Liver (tissue), 8 donors: ENCODE measurements at regions not wholly inside any gene's neighbourhood (a gene's known extent, or its start where the extent isn't known, plus 50 kb on each side); places are given as distances from the start of the nearest gene placed in this dataset.

Source experiments
- DNase-seq: peaks from one replicate; pipeline ENCODE4 v3.0.0-alpha.2; 2017; ENCODE audit warnings: low spot score
- H3K27ac ChIP-seq, 2 donors: one replicate each; pipeline ENCODE4 v1.7.0; 2013; ENCODE audit warnings: inconsistent platforms in 2 of 2, low read length in 2 of 2, control low read depth in 1 of 2, low read depth in 1 of 2, mild to moderate bottlenecking in 1 of 2
- H3K27me3 ChIP-seq, 4 donors: one replicate each; pipeline versions ENCODE4 v1.6.1 to v1.7.0; 2013; ENCODE audit warnings: low read length in 3 of 4, inconsistent platforms in 1 of 4, mild to moderate bottlenecking in 1 of 4, moderate library complexity in 1 of 4; ENCODE audit not compliant: control insufficient read depth in 4 of 4, insufficient read depth in 4 of 4
- H3K36me3 ChIP-seq, 4 donors: one replicate each; pipeline versions ENCODE4 v1.6.1 to v1.7.0; 2013; ENCODE audit warnings: low read length in 3 of 4, mild to moderate bottlenecking in 3 of 4, low read depth in 1 of 4, moderate library complexity in 1 of 4; ENCODE audit not compliant: control insufficient read depth in 4 of 4, insufficient read depth in 3 of 4
- H3K4me1 ChIP-seq, 4 donors: one replicate each; pipeline versions ENCODE4 v1.6.1 to v1.7.0; 2013; ENCODE audit warnings: low read length in 3 of 4, mild to moderate bottlenecking in 3 of 4, moderate library complexity in 1 of 4; ENCODE audit not compliant: control insufficient read depth in 4 of 4, insufficient read depth in 4 of 4
- H3K4me3 ChIP-seq, 3 donors: one replicate each; pipeline versions ENCODE4 v1.6.1 to v1.7.0; 2013; ENCODE audit warnings: low read length in 3 of 3, control low read depth in 1 of 3, low read depth in 1 of 3, mild to moderate bottlenecking in 1 of 3
- H3K9ac ChIP-seq, 2 donors: one replicate each; pipeline ENCODE4 v1.7.0; 2013; ENCODE audit warnings: low read length in 2 of 2, mild to moderate bottlenecking in 2 of 2, moderate library complexity in 2 of 2, control low read depth in 1 of 2, low read depth in 1 of 2
- H3K9me3 ChIP-seq, 4 donors: one replicate each; pipeline versions ENCODE4 v1.6.1 to v1.7.0; 2013; ENCODE audit warnings: low read length in 3 of 4; ENCODE audit not compliant: control insufficient read depth in 4 of 4
- ATF3 ChIP-seq: IDR thresholded peaks from 2 replicates; pipeline ENCODE4 v1.6.1; 2016; ENCODE audit warnings: antibody characterized with exemption
- CTCF ChIP-seq: fragments of 150-350 bp; IDR thresholded peaks from 2 replicates; pipeline ENCODE4 v1.5.1; 2017; ENCODE audit warnings: improper control_type of control experiment, low read depth, low read length; ENCODE audit not compliant: missing input control
- FOXA1 ChIP-seq: IDR thresholded peaks from 2 replicates; pipeline ENCODE4 v1.6.1; 2016; ENCODE audit warnings: antibody characterized with exemption
- FOXA2 ChIP-seq: IDR thresholded peaks from 2 replicates; pipeline ENCODE4 v1.6.1; 2016; ENCODE audit warnings: antibody characterized with exemption
- HNF4A ChIP-seq, 2 donors: conservative IDR thresholded peaks; 2 replicates each; pipeline ENCODE4 v1.6.1; 2016; ENCODE audit warnings: antibody characterized with exemption in 2 of 2, mild to moderate bottlenecking in 2 of 2
- JUND ChIP-seq, 2 donors: IDR thresholded peaks; 2 replicates each; pipeline ENCODE4 v1.6.1; 2016; ENCODE audit warnings: antibody characterized with exemption in 2 of 2
- NR2F2 ChIP-seq: IDR thresholded peaks from 2 replicates; pipeline ENCODE4 v1.6.1; 2016; ENCODE audit warnings: antibody characterized with exemption
- RAD21 ChIP-seq, 2 donors: IDR thresholded peaks; 2 replicates each; pipeline ENCODE4 v1.6.1; 2016; ENCODE audit warnings: antibody characterized with exemption in 2 of 2, mild to moderate bottlenecking in 2 of 2
- RXRA ChIP-seq, 2 donors: IDR thresholded peaks; 2 replicates each; pipeline ENCODE4 v1.6.1; 2017 to 2018; ENCODE audit warnings: antibody characterized with exemption in 2 of 2, mild to moderate bottlenecking in 1 of 2
- TAF1 ChIP-seq: conservative IDR thresholded peaks from 2 replicates; pipeline ENCODE4 v1.6.1; 2016; ENCODE audit warnings: antibody characterized with exemption, mild to moderate bottlenecking
- YY1 ChIP-seq: IDR thresholded peaks from 2 replicates; pipeline ENCODE4 v1.6.1; 2016; ENCODE audit warnings: antibody characterized with exemption, mild to moderate bottlenecking
- ZBTB33 ChIP-seq: IDR thresholded peaks from 2 replicates; pipeline ENCODE4 v1.6.1; 2016; ENCODE audit warnings: antibody characterized with exemption
- WGBS: extraction: QIAGEN DNeasy Blood & Tissue Kit; methylation state at CpG from one replicate; pipeline ENCODE4 v1.1.7; 2013; 5-methylcytosine and 5-hydroxymethylcytosine counted together
- donor health status: healthy.
- donor health status: healthy.
- donor health status: healthy.
- donor health status: healthy.
- donor health status: healthy.

GRCh38 chr6:68026483-68026882, 608.6 kb upstream of the ADGRB3 start:
- no peaks in the 10 kb centered on the region for H3K27me3 ChIP-seq
- H3K4me3 ChIP-seq, result no peak overlapping the region
- WGBS, result 74% methylated on average over 3 of the region's 3 CpGs
- TF ChIP-seq RXRA (IDR thresholded peaks at IDR 0.05), result no peak
- no peak for TF ChIP-seq FOXA1
- no peak for TF ChIP-seq ATF3
- TF ChIP-seq ZBTB33, result no peak
- TF ChIP-seq JUND (IDR thresholded peaks at IDR 0.05), result no peak
- no peak for TF ChIP-seq YY1
- TF ChIP-seq FOXA2, result no peak
- TF ChIP-seq RAD21 (IDR thresholded peaks at IDR 0.05), result no peak
- TF ChIP-seq HNF4A (conservative IDR thresholded peaks at IDR 0.05), result no peak
- no peak overlapping the region for H3K9ac ChIP-seq
- no peaks in the 10 kb centered on the region for H3K4me1 ChIP-seq
- no peaks in the 10 kb centered on the region for H3K9me3 ChIP-seq
- no peak overlapping the region for H3K27ac ChIP-seq
- DNase-seq, result no peak
- H3K36me3 ChIP-seq, result no peaks in the 10 kb centered on the region

GRCh38 chr6:68025764-68026163, 609.3 kb upstream of the ADGRB3 start:
- Histone ChIP-seq H3K9ac (no peak overlapping the region), H3K27ac (no peak overlapping the region), H3K36me3 (no peaks in the 10 kb centered on the region), H3K27me3 (no peaks in the 10 kb centered on the region), H3K9me3 (no peaks in the 10 kb centered on the region), H3K4me3 (no peak overlapping the region), H3K4me1 (no peaks in the 10 kb centered on the region)
- DNase-seq, result no peak
- 76% methylated on average over 3 of the region's 3 CpGs for WGBS
- TF ChIP-seq FOXA1, result no peak
- TF ChIP-seq JUND (IDR thresholded peaks at IDR 0.05), result no peak
- TF ChIP-seq NR2F2, result no peak
- no peak for TF ChIP-seq ZBTB33
- no peak for TF ChIP-seq CTCF
- TF ChIP-seq ATF3, result no peak
- TF ChIP-seq TAF1, result no peak
